CD4-positive, alpha-beta memory T cell (primary cell): ENCODE measurements at regions not wholly inside any gene's neighbourhood (a gene's known extent, or its start where the extent isn't known, plus 50 kb on each side); places are given as distances from the start of the nearest gene placed in this dataset.

ENCODE experiments used
- CTCF ChIA-PET: fragments of 350-600 bp; sonication (Branson Sonifier 250); formaldehyde crosslinking; loops from one replicate; lab custom pipeline; 2021; ENCODE audit warnings: inconsistent platforms; ENCODE audit not compliant: partially characterized antibody; lab: Charles Lee
- POLR2A ChIA-PET: fragments of 350-600 bp; sonication (Branson Sonifier 250); formaldehyde crosslinking; loops from one replicate; lab custom pipeline; 2021; ENCODE audit not compliant: partially characterized antibody; lab: Charles Lee
- DNase-seq, 5 donors: peaks; one replicate each; pipeline versions ENCODE4 v3.0.0 to v3.0.0-alpha.2; 2020 to 2022; ENCODE audit warnings: mixed read lengths in 1 of 5
- H3K27ac ChIP-seq: one replicate; pipeline ENCODE4 v1.7.0; 2013; ENCODE audit warnings: low read depth, low read length
- H3K27me3 ChIP-seq: 2 replicates; pipeline ENCODE4 v1.7.0; 2013; ENCODE audit warnings: mild to moderate bottlenecking, low read length, moderate library complexity; ENCODE audit not compliant: insufficient read depth
- H3K36me3 ChIP-seq: 2 replicates; pipeline ENCODE4 v1.7.0; 2013; ENCODE audit warnings: mild to moderate bottlenecking, low read length, moderate library complexity; ENCODE audit not compliant: insufficient read depth
- H3K4me1 ChIP-seq: 2 replicates; pipeline ENCODE4 v1.7.0; 2013; ENCODE audit warnings: mild to moderate bottlenecking, low read length, moderate library complexity; ENCODE audit not compliant: insufficient read depth
- H3K4me3 ChIP-seq, 2 donors: one replicate each; pipeline ENCODE4 v1.7.0; 2013; ENCODE audit warnings: low read length in 2 of 2, mild to moderate bottlenecking in 1 of 2
- H3K9me3 ChIP-seq, 2 donors: one replicate each; pipeline ENCODE4 v1.7.0; 2013; ENCODE audit warnings: low read length in 2 of 2, control low read depth in 1 of 2; ENCODE audit not compliant: control insufficient read depth in 1 of 2
- H3K27ac Mint-ChIP-seq, 7 donors: one replicate each; pipeline ENCODE4 v1.8.0; 2020 to 2021; ENCODE audit warnings: mixed read lengths in 7 of 7, mild to moderate bottlenecking in 6 of 7, inconsistent platforms in 3 of 7, moderate library complexity in 3 of 7
- H3K27me3 Mint-ChIP-seq, 2 donors: one replicate each; pipeline ENCODE4 v1.8.0; 2020 to 2021; ENCODE audit warnings: mixed read lengths in 2 of 2
- H3K36me3 Mint-ChIP-seq, 2 donors: one replicate each; pipeline ENCODE4 v1.8.0; 2020 to 2021; ENCODE audit warnings: mixed read lengths in 2 of 2, inconsistent platforms in 1 of 2, mild to moderate bottlenecking in 1 of 2
- H3K4me1 Mint-ChIP-seq, 4 donors: one replicate each; pipeline ENCODE4 v1.8.0; 2020 to 2021; ENCODE audit warnings: mixed read lengths in 4 of 4, mild to moderate bottlenecking in 1 of 4
- H3K4me3 Mint-ChIP-seq, 8 donors: one replicate each; pipeline ENCODE4 v1.8.0; 2020 to 2021; ENCODE audit warnings: mixed read lengths in 8 of 8, mild to moderate bottlenecking in 7 of 8, moderate library complexity in 6 of 8, inconsistent platforms in 3 of 8
- H3K9me3 Mint-ChIP-seq, 8 donors: one replicate each; pipeline ENCODE4 v1.8.0; 2020 to 2021; ENCODE audit warnings: mixed read lengths in 8 of 8, mild to moderate bottlenecking in 5 of 8, inconsistent platforms in 3 of 8, moderate library complexity in 1 of 8
- intact Hi-C: fragments of 100-400 bp; cut with micrococcal nuclease; formaldehyde crosslinking; loops from one replicate; pipeline ENCODE4 v1.15.1; 2023

- Mint-ChIP-seq H3K4me3 (peak overlapping the region in 4 of 8 donors; percentile 13 to 38 (median 34)), H3K36me3 (no peaks in the 10 kb centered on the region), H3K27ac (peak overlapping the region in 4 of 7 donors; percentile 7 to 54 (median 38)), H3K27me3 (no peaks in the 10 kb centered on the region), H3K9me3 (peaks cover 0 to 7% (median 5%) of the 10 kb centered on the region in 8 donors), H3K4me1 (peaks cover 15 to 26% (median 21%) of the 10 kb centered on the region in 4 donors)
- CTCF ChIA-PET = no interaction called here
- POLR2A ChIA-PET = no interaction called here
- no peaks in the 10 kb centered on the region for H3K9me3 ChIP-seq
- H3K4me1 ChIP-seq = peaks cover 9% of the 10 kb centered on the region
- DNase-seq = no peak
- intact Hi-C loops = no loop called here
- no peaks in the 10 kb centered on the region for H3K36me3 ChIP-seq
- H3K4me3 ChIP-seq = no peak overlapping the region
- no peaks in the 10 kb centered on the region for H3K27me3 ChIP-seq
- no peak overlapping the region for H3K27ac ChIP-seq
Measured at GRCh38 chr16:79754501-79754900, 154.0 kb upstream of the MAF start.

- peaks cover 0 to 7% (median 5%) of the 10 kb centered on the region in 8 donors for H3K9me3 Mint-ChIP-seq
- peaks cover 9% of the 10 kb centered on the region for H3K4me1 ChIP-seq
- no peaks in the 10 kb centered on the region for H3K27me3 ChIP-seq
- no peaks in the 10 kb centered on the region for H3K27me3 Mint-ChIP-seq
- ChIA-PET POLR2A (no interaction called here), CTCF (no interaction called here)
- H3K4me1 Mint-ChIP-seq = peaks cover 15 to 30% (median 23%) of the 10 kb centered on the region in 4 donors
- intact Hi-C loops = no loop called here
- peak overlapping the region in 1 of 8 donors; percentile 38 for H3K4me3 Mint-ChIP-seq
- H3K27ac Mint-ChIP-seq = peak overlapping the region in 3 of 7 donors; percentile 33 to 54 (median 43)
- no peak overlapping the region for H3K4me3 ChIP-seq
- H3K36me3 ChIP-seq = no peaks in the 10 kb centered on the region
- no peak overlapping the region for H3K27ac ChIP-seq
- DNase-seq = no peak
- no peaks in the 10 kb centered on the region for H3K9me3 ChIP-seq
- H3K36me3 Mint-ChIP-seq = no peaks in the 10 kb centered on the region
Measured at GRCh38 chr16:79754081-79754480, 153.5 kb upstream of the MAF start.

DNA sequence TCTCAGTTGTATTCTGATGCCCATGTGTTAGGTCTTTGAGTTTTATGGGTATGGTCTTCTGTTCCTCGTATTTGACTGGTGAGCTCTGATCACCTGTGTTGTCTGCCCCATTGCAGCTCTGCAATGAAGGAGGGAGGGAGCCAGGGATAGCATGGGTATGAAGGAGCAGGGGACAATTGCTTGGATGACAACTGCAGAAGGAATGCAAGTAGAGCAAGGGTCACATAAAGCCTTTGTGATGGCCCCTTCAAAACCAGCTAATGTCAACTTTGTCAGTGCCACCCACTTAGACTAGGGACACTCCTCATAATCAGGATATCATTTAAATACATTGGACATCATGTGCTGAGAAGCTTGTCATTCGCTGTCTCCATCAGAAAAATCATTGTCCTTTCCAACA lies 152.7 kb upstream of the MAF start:
- Histone ChIP-seq H3K4me1 (peaks cover 9% of the 10 kb centered on the region), H3K9me3 (no peaks in the 10 kb centered on the region), H3K4me3 (no peak overlapping the region), H3K36me3 (no peaks in the 10 kb centered on the region), H3K27ac (no peak overlapping the region), H3K27me3 (no peaks in the 10 kb centered on the region)
- Mint-ChIP-seq H3K4me3 (no peak overlapping the region), H3K27me3 (no peaks in the 10 kb centered on the region), H3K4me1 (peaks cover 15 to 38% (median 27%) of the 10 kb centered on the region in 4 donors), H3K36me3 (no peaks in the 10 kb centered on the region), H3K27ac (peak overlapping the region in 1 of 7 donors; percentile 71), H3K9me3 (peaks cover 0 to 7% (median 5%) of the 10 kb centered on the region in 8 donors)
- DNase-seq = no peak
- POLR2A ChIA-PET = no interaction called here
- intact Hi-C loops = no loop called here
- CTCF ChIA-PET = no interaction called here

DNA sequence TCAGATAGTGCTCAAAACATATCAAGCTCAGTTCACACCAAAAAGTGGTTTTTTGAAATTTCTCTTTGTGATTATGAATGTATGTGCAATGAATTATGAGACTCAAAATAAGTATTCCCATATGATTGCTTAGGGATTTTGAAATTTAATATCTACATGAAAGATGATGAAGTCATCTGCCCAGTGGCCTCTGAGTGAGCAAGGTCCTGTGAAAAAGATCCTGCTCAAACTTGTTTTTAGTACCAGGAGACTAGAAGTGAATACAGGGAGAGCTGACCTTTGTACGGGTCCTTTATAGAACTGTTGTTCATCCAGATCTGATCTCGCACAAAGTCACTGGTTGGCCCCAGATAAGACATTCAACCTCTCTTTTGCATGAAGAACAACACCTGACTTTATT lies 151.9 kb upstream of the MAF start:
- no peaks in the 10 kb centered on the region for H3K36me3 Mint-ChIP-seq
- no peak overlapping the region for H3K27ac ChIP-seq
- no peak overlapping the region for H3K4me3 Mint-ChIP-seq
- CTCF ChIA-PET = no interaction called here
- H3K27me3 ChIP-seq = no peaks in the 10 kb centered on the region
- H3K9me3 Mint-ChIP-seq = peaks cover 0 to 6% (median 4%) of the 10 kb centered on the region in 8 donors
- no peak for DNase-seq
- H3K4me1 Mint-ChIP-seq = peaks cover 15 to 33% (median 26%) of the 10 kb centered on the region in 4 donors
- no peaks in the 10 kb centered on the region for H3K36me3 ChIP-seq
- H3K27me3 Mint-ChIP-seq = no peaks in the 10 kb centered on the region
- H3K9me3 ChIP-seq = no peaks in the 10 kb centered on the region
- POLR2A ChIA-PET = no interaction called here
- no peak overlapping the region for H3K27ac Mint-ChIP-seq
- peaks cover 9% of the 10 kb centered on the region for H3K4me1 ChIP-seq
- no peak overlapping the region for H3K4me3 ChIP-seq
- intact Hi-C loops = no loop called here

DNA sequence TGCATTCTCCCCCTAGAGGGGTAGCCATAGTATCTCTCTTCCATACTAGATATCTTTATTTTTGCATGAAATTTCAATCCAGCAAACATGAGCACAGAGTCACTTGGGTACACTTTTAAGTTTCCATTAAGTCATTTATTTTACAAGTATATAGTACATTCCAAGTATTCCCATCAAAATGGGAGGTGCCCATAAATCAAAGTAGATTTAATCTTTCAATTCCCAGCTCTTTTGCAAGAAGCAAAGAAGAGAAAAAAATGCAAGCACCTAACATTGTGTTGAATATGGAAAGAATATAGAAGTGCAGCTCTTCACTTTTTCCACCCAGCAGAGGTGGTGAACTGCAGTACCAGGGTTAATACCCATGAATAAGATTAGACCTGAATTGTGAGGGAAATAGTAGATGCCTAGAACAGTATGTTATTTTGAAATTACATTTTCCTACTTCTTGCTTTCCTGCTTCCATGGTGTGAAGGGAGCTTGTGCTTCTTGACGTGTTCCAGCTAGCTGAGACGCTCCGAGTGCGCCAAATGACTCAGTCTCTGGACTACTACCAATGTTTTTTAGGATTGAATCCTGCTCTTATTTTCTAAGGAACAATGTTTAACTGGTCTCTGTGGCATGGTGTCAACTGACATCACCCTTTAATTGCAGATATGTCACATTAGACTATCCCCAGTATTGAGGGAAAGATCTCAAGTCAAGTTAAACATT lies 151.1 kb upstream of the MAF start:
- CTCF ChIA-PET = interaction anchor here (0.6 kb wide), 1 partner anchor 11 kb away, joined by 5 read pairs; no protein-coding TSS in a partner anchor
- H3K4me3 Mint-ChIP-seq = no peak overlapping the region
- peaks cover 15 to 33% (median 24%) of the 10 kb centered on the region in 4 donors for H3K4me1 Mint-ChIP-seq
- no peak overlapping the region for H3K27ac Mint-ChIP-seq
- POLR2A ChIA-PET = no interaction called here
- peaks cover 9% of the 10 kb centered on the region for H3K4me1 ChIP-seq
- H3K4me3 ChIP-seq = no peak overlapping the region
- intact Hi-C loops = no loop called here
- H3K27ac ChIP-seq = no peak overlapping the region
- no peaks in the 10 kb centered on the region for H3K27me3 Mint-ChIP-seq
- DNase-seq = no peak
- no peaks in the 10 kb centered on the region for H3K36me3 ChIP-seq
- no peaks in the 10 kb centered on the region for H3K36me3 Mint-ChIP-seq
- no peaks in the 10 kb centered on the region for H3K27me3 ChIP-seq
- H3K9me3 ChIP-seq = no peaks in the 10 kb centered on the region
- H3K9me3 Mint-ChIP-seq = peaks cover 0 to 6% (median 3%) of the 10 kb centered on the region in 8 donors

GRCh38 chr16:79750311-79750710 lies 149.8 kb upstream of the MAF start:
- Mint-ChIP-seq H3K4me1 (peaks cover 14 to 32% (median 23%) of the 10 kb centered on the region in 4 donors), H3K27ac (no peak overlapping the region), H3K4me3 (no peak overlapping the region), H3K36me3 (no peaks in the 10 kb centered on the region), H3K27me3 (no peaks in the 10 kb centered on the region), H3K9me3 (peaks cover 0 to 6% (median 4%) of the 10 kb centered on the region in 8 donors)
- Histone ChIP-seq H3K36me3 (no peaks in the 10 kb centered on the region), H3K4me1 (peaks cover 9% of the 10 kb centered on the region), H3K27me3 (no peaks in the 10 kb centered on the region), H3K27ac (no peak overlapping the region), H3K9me3 (no peaks in the 10 kb centered on the region), H3K4me3 (no peak overlapping the region)
- DNase-seq = no peak
- POLR2A ChIA-PET = interaction anchor here (1.9 kb wide), 1 partner anchor 149 kb away, joined by 5 read pairs; the partner anchor contains the start of gene MAF
- intact Hi-C loops = no loop called here
- CTCF ChIA-PET = interaction anchor here (0.6 kb wide), 2 partner anchors 32 to 303 kb away, joined by 3 read pairs; no protein-coding TSS in a partner anchor

DNA sequence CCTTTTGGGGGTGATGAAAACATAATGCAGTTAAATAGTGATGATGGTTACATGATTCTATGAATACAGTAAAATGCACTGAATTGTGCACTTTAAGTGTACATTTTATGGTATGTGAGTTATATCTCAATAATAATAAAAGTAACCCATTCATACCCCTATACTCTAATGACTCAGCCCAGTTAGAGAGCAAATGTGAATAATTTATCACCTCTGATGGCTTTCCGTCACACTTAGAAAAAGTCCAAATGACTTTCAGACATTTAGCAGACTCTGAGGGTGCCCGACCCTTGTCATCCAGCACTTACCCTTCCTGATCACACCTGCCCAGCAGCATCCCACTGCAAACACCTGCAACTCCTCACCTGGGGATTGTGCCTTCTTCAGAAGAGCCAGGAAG lies 148.1 kb upstream of the MAF start:
- ChIA-PET CTCF (no interaction called here), POLR2A (interaction anchor here (1.9 kb wide), 1 partner anchor 148 kb away, joined by 5 read pairs; the partner anchor contains the start of gene MAF)
- no peak overlapping the region for H3K27ac ChIP-seq
- H3K27me3 Mint-ChIP-seq = no peaks in the 10 kb centered on the region
- no peaks in the 10 kb centered on the region for H3K4me1 ChIP-seq
- no peaks in the 10 kb centered on the region for H3K36me3 ChIP-seq
- H3K4me3 ChIP-seq = no peak overlapping the region
- intact Hi-C loops = no loop called here
- no peaks in the 10 kb centered on the region for H3K27me3 ChIP-seq
- H3K9me3 ChIP-seq = no peaks in the 10 kb centered on the region
- H3K4me1 Mint-ChIP-seq = peaks cover 0 to 15% (median 9%) of the 10 kb centered on the region in 4 donors
- H3K4me3 Mint-ChIP-seq = peak overlapping the region in 1 of 8 donors; percentile 0
- H3K27ac Mint-ChIP-seq = no peak overlapping the region
- H3K36me3 Mint-ChIP-seq = no peaks in the 10 kb centered on the region
- DNase-seq = no peak
- peaks cover 0 to 6% (median 3%) of the 10 kb centered on the region in 8 donors for H3K9me3 Mint-ChIP-seq
